ENCODE measurements at regions not wholly inside any gene's neighbourhood (a gene's known extent, or its start where the extent isn't known, plus 50 kb on each side); places are given as distances from the start of the nearest gene placed in this dataset.

- TF ChIP-seq REST (IDR thresholded peaks at IDR 0.05; ENCODE audit: unreplicated experiment) = no peak
- no peak for TF ChIP-seq CTCF (conservative IDR thresholded peaks at IDR 0.05; ENCODE audit: low read depth in 2 of 2)
- TF ChIP-seq CREB1 (CRISPR knock-in tag; IDR thresholded peaks at IDR 0.05; ENCODE audit: low read depth) = no peak
- TF ChIP-seq ZNF331 (CRISPR knock-in tag; IDR thresholded peaks at IDR 0.05; ENCODE audit: low read depth) = no peak
- no peak for TF ChIP-seq EZH2 (IDR thresholded peaks at IDR 0.05; ENCODE audit: low read depth, unreplicated experiment)
- no peak for TF ChIP-seq EZH2phosphoT487 (IDR thresholded peaks at IDR 0.05; ENCODE audit: unreplicated experiment)
- TF ChIP-seq JUNB (IDR thresholded peaks at IDR 0.05; ENCODE audit: unreplicated experiment) = no peak
- TF ChIP-seq ETS1 (IDR thresholded peaks at IDR 0.05) = no peak
Measured at GRCh38 chr19:31041461-31041860, 307.8 kb downstream of the TSHZ3 start.
